DMS153 (cell line): ENCODE measurements at regions not wholly inside any gene's neighbourhood (a gene's known extent, or its start where the extent isn't known, plus 50 kb on each side); places are given as distances from the start of the nearest gene placed in this dataset.

Experiments
- DNase-seq: peaks from one replicate; lab custom pipeline; 2025; lab: John Stamatoyannopoulos, UW

DNA sequence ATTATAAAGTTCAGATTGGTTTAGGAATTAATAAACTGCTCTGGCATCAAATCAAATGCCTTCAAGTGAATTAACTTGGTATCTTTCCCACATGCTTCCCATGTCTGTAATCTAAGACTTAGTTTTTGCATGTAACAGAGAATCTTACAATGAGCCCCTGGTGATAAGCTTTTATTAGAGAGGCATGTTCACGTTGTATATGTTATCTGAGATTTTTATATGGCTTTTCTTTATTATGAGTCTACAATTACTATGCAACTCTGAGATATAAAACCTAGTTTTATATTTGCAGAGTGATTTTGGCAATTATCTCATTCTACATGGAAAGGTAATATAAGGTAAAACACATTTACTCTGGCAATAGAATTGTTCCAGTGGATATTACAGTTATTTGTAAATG lies 1578.4 kb upstream of the IGFBP7 start:
- no peak for DNase-seq

DNA sequence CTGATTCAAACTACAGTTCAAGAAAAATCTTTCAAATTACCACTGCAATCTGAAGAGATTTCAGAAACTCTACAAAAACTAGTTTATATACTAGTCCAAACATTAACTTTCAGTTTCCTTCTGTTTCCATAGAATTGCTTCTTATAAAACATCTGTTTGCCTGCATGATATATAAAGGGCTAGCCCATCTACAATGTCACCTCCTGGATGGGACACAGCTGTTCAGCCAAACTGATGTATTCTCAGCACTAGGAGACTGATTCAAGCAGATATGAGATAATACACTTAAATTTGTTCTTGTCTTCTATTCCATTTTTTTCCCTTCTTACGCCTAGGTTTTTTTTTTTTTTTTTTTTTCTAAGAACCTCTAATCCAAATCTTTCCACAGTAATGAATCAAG lies 1569.7 kb upstream of the IGFBP7 start:
- no peak for DNase-seq

DNA sequence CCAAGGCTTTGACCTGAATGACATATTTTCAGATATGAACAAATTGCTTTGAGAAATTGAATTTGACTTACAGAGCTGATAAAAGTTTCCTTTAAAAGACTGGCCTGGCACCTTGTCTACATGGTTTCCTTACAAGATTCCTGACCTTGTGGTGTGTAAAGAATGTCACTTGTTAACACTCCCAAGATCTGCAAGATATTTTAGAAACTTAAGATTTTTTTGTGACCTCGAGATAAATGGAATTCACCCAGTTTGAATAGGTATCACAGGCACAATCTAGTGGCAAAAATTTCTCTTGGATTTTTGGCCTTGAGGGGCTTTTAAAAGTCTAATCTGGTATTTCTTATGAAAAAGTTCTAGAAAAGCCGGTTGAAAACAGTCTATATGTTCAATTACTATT lies 1568.9 kb upstream of the IGFBP7 start:
- DNase-seq: no peak

DNA sequence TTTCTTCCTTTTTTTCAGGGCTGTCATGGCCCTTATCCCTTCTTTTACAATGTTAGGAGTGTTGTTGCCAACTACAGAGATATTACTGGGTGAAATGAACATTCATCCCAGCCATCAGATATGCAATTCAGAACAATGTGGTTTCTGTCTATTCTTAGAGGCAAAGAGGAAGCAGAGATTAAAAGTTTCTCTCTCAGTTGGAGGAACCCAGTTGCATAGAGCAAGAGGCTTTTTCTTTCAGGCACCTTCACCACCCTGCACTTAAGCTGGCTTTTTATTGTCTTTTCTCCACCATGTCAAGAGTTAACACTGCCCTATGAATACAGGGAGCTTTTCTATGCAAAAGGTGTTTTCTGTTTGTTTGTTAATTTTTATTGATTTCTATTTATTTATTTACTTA lies 1559.6 kb upstream of the IGFBP7 start:
- no peak for DNase-seq

DNA sequence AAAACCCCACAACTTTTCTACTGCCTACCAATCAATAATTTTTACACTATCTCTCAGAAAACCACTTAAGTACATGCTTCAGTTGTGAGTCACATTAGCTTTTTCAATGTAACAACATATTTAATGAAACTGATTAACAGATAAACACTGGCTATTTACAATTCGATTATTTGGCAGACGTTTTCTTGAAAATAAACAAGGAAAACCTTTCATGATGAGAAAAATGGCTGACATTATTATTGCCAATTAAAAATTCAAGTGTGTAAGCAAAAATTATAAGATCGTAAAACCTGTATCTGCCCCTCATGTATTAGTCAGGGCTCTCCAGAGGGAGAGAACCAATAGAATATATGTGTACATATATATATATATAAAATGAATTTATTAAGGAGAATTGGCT lies 1555.5 kb upstream of the IGFBP7 start:
- DNase-seq: no peak

DNA sequence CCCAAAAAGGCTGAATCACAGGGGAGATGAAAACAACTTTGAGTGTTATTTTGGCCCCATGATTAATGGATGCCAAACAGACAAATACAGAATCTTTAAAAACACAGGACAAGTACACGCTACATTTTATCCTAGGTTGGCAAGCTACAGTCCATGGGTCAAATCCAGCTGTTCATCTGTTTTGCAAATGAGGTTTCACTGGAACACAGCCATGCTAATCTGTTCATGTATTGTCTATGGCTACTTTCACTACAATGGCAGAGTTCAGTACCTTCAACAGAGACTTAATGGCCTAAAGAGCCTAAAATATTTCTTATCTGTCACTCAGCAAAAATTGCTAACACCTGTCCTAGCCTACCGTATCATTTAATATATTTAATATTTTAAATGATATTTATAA lies 1548.5 kb upstream of the IGFBP7 start:
- DNase-seq: no peak

DNA sequence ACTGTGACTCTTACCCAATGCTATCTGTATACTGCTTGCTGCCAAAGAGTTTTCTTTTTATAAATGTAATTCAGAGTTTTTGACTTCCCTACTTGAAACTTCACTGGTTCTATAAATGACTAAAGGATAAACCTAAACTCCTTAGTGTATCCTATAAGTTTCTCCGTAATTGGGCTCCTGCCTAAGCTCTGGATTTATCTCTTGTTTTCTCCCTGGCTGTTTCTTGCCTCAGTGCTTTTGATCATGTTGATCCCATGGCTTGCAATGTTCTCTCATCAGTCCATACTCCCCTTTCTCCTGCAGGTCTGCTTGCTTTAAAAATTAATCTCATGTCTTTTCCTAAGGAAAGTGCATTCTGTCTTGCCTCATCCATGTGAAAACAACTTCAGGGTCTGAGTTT lies 1543.1 kb upstream of the IGFBP7 start:
- DNase-seq: no peak

DNA sequence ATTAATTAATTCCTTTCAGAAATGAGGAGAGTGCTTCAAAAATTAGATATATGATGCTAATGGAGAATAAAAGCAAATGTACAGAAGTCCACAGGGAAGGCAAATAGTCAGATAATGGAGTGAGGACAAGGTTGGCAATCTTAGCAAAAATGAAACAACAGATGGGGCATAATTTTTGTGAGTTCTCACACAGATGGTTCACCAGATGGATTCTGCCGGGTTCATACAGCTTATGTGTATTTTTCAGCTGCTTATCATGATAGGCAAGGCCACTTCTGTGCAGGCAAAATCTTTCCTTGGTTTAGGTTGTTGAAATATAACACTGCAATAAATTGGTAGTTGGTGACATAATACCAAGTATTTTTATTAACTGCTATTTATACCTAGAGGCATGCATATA lies 1539.0 kb upstream of the IGFBP7 start:
- DNase-seq: no peak

DNA sequence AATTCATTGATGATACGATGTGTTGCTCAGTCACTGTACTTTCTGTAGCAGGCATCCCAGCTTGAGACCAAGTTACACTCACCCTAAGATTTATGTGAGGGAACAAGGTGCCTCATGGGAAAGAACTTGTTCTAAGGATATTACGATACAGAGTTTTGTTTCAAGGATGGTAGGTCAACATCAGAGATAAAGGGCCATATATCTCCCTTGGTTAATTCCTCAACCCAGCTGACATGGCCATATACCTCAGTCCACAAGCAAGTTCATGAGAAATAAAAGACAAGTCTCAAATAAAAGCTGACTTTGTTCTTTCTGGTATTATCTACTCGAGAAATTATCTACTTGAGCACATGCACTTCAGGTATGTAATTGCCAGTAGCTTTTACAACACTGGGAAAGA lies 1535.9 kb upstream of the IGFBP7 start:
- DNase-seq: no peak

DNA sequence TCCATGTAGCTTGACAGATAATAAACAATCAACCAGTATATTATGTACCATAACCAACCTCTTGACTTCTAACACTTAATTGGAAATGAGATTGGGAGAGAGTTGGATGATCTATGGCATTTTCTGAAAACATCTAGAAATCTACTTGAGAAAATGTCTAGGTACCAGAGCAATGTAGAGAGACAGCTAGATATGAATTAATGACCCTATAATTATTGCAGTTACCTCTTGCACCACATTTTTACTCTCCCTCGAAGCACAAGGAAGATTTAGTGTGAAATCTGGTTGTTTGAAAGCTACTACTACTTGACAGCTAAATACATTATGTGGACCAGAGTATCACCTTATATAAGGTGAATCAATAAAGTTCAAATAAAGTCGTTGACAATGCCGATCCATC lies 1534.4 kb upstream of the IGFBP7 start:
- DNase-seq: no peak

DNA sequence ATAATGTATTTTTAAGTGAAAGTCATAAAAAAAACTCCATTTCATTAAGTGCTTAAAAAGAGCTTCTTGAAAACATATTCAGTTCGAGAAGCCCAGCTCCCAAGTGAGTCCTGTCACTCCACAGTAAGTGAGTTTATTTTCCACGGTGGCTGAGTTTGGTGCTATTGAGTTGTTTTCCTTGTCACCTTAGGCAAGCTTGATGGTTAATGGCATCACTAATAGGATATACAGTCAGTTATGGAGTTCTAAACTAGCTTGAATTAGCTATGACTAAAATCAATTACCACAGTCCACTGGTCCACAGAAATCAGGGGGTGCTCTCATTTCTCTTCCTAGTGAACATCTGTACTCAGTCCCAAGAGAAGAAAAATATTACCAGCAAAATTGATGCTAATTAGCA lies 1526.2 kb upstream of the IGFBP7 start:
- no peak for DNase-seq

DNA sequence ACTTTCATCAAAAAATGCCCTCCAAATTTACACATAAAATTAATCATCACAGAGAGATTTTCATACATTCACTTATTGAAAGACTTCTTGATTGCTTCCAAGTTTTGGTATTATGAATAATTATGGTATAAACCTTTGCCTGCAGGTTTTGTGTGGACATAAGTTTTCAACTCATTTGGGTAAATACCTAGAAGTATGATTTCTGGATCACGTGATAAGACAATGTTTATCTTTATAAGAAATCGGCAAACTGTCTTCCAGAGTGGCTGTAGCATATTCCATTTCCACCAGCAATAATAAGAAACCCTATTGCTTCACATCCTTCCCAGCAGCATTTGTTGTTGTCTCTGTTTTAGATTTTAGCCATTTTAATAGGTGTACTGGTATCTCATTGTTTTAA lies 1507.0 kb upstream of the IGFBP7 start:
- DNase-seq: no peak

DNA sequence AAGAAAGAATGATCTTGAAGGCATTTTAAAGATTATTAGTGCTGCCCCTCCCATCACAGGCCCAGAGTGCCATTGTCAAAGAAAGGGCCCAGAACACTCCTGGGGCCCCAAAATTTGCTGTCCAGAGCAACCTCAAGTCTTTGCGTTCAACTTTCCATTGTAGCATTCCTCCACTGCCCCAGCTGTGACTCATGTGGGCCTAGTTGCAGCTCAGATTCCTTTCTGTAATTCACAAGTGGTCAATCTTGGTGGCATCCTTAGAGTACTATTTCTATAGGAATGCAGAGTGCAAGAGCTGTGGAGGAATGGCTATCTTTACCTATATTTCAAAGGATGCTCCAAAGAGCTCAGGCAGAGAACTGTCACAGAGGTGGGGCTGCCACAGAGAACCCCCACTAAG lies 1500.8 kb upstream of the IGFBP7 start:
- no peak for DNase-seq

DNA sequence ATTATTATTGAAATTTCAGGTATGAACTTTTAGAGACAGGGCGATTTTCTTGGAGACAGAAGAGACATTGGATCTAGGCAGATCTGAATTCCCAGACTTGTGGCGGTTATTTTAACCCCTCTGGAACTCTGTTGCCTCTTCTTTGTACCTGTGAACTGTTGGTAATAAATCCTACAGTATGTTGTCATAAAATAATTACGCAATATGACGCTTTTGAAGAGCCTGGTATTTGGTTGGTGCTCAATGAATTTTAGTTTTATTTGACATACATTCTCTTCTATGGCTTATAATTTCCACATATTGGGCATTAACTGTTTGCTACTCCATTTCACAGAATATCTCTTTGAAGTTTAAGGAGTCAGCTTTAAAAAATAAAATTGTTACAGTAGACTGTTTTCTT lies 1496.1 kb upstream of the IGFBP7 start:
- DNase-seq: no peak

DNA sequence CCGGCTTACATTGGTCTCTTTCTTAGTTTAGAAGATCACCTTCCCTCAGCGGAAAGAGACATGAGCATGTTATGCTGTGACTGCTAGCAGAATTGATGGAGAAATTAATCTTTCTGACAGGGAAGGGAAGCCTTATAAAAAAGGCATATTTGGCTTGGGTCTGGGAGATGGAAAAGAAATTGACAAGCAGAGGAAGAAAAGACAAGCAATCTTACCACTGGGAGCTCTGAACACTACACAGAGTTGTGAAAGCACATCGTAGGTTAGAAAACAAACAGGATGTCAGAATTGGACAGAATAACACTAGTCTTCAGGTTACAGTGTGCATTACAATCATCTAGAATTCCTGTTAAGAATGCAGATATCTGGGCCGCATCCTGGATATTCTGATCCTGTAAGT lies 1493.8 kb upstream of the IGFBP7 start:
- no peak for DNase-seq

DNA sequence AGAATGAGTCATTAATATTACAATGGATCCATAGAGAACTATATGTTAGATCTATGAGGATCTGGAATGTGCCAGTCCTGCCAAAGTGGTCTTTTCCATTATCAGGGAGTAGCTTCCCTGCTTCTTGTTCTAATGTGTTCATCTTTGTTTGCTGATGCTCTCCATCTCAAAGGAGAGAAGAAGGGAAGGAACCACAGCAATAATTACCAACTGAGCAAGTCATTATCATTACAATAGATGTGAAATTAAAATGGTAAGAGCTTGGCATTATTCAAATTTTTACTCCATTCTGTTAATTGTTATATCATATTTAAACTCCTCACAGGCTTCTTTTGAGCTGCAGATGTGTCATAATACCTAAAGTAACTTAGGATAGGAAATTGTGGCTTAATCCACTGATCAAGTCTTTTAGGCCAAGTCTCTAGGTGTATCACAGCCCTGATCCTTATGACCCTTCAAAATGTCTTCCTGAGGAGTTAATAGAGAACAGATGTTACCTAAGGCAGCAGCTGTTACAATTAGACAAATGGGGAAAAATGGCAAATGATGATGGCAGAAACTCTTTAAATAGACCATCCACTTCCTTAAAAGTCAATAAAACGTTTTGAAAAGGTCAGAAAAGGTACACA lies 1492.7 kb upstream of the IGFBP7 start:
- no peak for DNase-seq

DNA sequence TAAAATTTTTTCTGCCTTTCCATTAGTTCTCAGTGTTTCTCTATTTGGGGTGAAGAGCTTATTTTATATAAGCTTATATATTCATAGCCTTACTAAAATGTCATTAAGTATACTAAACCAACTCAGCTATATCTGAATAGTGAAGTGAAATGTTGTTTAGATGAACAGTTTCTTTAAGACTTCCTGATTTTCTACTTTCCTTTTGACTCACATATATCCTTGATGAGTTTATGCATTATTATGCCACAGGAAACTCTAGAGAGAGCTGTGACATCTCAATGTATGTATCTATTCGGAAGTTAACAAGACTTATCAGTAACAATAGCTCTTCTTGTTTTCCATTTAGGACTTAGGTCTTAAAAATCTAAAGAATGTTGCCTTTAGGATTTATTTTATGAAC lies 1491.8 kb upstream of the IGFBP7 start:
- DNase-seq: no peak

DNA sequence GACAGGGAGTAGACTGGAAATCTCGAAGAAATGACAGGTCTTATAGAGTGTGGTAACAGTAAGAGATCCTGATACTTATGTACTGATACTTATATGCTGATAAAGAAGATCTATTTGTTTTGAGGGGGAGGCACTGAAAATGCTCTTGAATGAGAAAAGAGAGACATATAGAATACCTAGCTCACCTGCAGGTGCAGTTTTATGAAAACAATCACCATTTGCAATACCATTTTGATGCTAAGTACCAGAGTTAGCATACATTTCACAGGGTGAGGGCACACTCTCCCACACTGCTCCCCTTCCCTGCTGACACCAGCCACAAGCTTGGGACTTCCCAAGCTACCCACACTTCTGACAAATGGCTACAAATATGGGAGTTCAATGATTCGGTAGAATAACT lies 1490.1 kb upstream of the IGFBP7 start:
- no peak for DNase-seq

DNA sequence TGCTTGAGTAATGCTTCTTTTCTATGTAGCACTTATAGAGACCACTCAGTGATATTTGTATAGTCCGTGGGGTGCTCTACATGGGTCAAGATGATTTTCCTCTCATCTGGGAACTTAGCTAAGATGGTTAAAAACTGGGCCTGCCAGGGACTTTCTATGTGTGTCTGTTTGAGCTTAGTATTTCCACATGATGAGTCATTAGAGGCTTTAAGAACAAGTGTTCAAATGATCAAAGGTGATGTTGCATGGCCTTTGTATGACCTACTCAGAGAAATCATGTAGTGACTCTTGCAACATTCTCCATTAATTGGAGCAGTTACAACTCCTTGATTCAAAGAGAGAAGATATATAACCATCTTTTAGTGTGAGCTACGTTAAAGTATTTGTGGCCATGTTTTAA lies 1480.5 kb upstream of the IGFBP7 start:
- no peak for DNase-seq

DNA sequence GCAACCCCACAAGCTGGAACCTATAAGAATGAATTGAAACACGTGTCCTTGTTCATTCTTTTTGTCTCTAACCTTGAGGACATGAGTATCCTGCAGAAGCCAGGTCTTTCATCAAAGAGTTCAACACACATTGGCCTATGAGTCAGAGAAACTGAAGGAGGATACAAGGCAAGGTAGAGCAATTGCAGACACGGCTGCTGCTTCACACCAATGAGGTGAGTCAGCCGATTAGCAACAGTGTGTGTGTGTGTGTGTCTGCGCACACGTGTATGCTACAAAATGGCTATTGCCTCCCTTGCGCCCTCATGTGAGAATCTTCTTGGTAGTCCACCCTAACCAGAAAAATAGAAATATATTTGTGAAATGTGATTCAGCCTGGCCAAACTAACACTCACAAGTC lies 1477.7 kb upstream of the IGFBP7 start:
- DNase-seq: no peak

DNA sequence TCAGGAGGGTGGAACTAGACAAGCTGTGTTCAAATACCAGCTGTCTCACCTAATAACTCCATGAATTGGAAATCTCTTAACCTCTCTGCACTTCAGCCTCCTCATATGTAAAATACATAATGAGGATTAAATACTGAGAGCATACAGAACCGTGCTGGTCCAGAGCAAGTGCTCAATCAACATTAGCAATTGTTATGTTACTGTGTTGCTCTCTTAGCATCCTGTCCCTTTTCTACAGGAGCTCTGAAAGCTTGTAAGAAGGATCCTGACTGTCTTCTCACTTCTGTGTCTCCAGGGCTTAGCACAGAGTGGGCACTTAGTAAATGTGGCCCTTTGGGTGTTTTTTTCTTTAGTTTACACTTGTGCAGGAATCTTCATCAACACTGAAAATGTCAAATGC lies 1456.1 kb upstream of the IGFBP7 start:
- no peak for DNase-seq

DNA sequence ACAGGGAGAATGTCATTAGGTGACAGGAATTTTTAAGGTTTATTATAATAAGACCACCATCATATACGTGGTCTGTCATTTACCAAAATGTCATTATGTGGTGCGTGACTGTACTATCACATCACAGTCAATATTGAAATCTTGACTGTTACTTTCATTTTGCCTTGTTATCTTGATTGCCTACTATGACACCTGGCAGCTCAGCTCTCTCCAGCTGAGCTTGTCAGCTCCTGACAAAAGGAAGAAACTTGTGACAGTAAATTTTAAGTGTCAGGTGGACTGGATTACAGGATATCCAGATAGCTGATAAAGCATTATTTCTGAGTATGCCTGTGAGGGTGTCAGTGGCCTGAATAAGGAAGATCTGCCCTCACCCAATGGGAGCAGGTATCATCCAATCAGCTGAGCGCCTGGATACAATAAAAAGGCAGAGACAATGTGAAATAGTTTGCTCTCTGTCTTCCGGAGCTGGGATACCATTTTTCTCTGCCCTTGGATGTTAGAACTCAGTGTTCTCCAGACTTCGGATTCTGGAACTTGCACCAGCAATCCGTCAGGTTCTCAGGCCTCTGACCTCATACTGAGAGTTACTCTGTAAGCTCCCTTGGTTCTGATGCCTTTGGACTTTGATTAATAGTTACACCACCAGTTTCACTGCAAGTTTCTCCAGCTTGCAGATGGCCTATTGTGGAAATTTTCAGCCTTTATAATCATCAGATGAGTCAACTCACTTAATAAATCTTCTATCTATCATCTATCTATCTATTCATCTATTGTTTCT lies 1454.7 kb upstream of the IGFBP7 start:
- no peak for DNase-seq

DNA sequence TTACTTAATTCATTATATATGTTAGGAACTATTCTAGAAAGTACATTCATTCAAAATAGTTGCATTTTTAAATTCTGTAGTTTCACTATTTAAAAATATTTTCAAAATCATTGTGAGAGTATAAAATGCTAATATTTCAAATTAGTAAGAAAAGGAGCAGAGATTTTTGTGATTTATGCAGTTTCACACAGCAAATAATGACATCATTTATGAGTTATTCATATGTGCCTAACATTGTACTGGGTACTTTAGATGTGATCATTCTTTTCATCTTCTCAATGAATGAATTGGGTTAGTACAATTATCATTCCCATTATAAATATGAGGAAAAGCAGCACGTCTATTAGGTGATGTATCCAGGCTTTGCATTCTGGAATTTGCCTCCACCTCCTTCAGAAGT lies 1451.0 kb upstream of the IGFBP7 start:
- no peak for DNase-seq

DNA sequence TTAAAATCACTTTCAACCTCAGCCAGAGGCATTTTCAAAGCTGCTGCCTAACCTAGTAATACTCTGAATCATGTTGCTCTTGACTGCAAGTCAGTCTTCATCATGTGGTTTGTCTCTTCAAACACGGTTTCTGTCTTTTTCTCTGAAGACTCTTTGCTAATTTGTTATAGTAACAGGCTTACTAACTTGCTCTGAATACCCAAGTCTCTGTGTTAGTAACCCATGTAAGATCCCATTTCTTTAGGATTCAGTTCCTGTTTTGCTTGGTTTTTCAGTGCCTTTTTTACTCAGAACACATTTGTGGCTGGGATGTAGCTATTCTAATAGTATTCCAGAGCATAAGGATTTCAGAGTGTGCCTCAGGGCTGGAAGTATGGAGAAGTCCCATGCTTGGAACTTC lies 1450.6 kb upstream of the IGFBP7 start:
- no peak for DNase-seq
